Dendritic cell treated with granulocyte-macrophage colony-stimulating factor and Interleukin-4, amounts not matched to agents 40 ng/mL and 50 ng/mL, for 4 days (primary cell): ENCODE measurements at regions not wholly inside any gene's neighbourhood (a gene's known extent, or its start where the extent isn't known, plus 50 kb on each side); places are given as distances from the start of the nearest gene placed in this dataset.
"Not testable (repeated sequence)": the region's sequence is repeated elsewhere in the genome, so short reads cannot be mapped to it uniquely, and the experiment has no call there.

Experiments
- H3K27ac Mint-ChIP-seq: one replicate; pipeline ENCODE4 v1.8.0; 2022; ENCODE audit warnings: mild to moderate bottlenecking, mixed read lengths
- H3K27me3 Mint-ChIP-seq: one replicate; pipeline ENCODE4 v1.8.0; 2022; ENCODE audit warnings: mild to moderate bottlenecking, mixed read lengths
- H3K36me3 Mint-ChIP-seq: one replicate; pipeline ENCODE4 v1.8.0; 2022; ENCODE audit warnings: low read depth, mixed read lengths
- H3K4me1 Mint-ChIP-seq: one replicate; pipeline ENCODE4 v1.8.0; 2022; ENCODE audit warnings: low read depth, mixed read lengths
- H3K4me3 Mint-ChIP-seq: one replicate; pipeline ENCODE4 v1.8.0; 2022; ENCODE audit warnings: mild to moderate bottlenecking, moderate library complexity, mixed read lengths
- H3K9me3 Mint-ChIP-seq: one replicate; pipeline ENCODE4 v1.8.0; 2022; ENCODE audit warnings: mixed read lengths
- intact Hi-C: fragments of 100-400 bp; cut with micrococcal nuclease; formaldehyde crosslinking; loops from one replicate; pipeline ENCODE4 v1.15.0; 2022

DNA sequence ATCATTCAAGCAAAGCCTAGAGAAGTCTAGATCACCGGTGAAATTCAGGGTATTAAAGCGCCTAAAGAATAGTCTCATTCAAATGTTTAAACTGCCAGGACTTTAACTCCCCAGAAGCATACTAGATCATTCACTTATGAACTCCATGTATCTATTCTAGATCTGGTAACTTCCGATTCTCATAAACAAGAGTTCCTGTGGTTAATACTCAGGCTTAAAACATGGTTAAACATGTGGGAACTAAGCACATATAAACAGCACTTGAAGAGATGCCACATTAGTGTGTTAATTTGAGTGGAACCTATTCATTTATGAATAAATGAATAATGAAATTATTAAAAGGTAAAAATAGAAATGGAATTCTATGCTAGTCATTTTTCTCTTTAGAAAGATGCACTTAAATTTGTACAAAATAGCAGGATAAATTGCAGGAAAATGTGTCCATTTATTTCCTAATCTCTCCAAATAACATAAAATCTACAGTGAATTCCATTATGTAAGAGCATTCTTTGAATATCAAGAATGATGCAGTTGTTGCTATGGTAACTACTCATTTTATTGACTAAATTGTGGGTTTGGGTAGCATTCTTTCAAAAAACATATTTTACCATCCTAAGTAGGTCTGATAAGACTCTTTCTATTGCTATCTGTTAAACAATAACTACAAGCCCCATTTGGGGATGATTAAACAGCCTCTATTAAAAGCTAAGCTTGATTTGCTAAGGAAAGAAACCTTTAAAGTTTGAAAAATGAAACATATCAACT is 147.6 kb upstream of the TMEM168 start:
- Mint-ChIP-seq H3K9me3 (no peaks in the 10 kb centered on the region), H3K27ac (no peak overlapping the region), H3K36me3 (peaks cover 26% of the 10 kb centered on the region), H3K4me3 (no peak overlapping the region), H3K27me3 (no peaks in the 10 kb centered on the region), H3K4me1 (peaks cover 31% of the 10 kb centered on the region)
- intact Hi-C loops: loop anchor here (2.0 kb wide), 1 partner anchor 181 kb away; the partner anchor contains the start of gene SMIM30

DNA sequence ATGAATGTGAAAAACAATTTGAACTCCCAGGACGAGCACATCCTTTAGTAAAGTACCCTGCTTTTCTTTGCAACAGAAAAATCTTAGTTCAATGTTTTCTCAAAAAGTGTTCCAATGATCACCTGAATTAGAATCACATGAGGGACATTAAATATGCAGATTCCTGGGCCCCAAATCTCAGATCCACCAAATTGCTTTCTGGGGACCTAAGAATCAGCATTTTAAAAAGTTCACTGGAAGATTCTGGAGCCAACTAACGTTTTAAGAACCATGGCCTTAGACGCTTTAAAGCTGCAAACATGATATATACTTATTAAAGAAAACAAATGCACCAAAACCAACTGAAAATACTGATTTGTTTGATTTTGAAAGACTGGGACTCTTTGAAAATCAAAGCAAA is 143.4 kb upstream of the TMEM168 start:
- Mint-ChIP-seq H3K27ac (no peak overlapping the region), H3K4me3 (no peak overlapping the region), H3K4me1 (peaks cover 39% of the 10 kb centered on the region), H3K36me3 (peaks cover 16% of the 10 kb centered on the region), H3K27me3 (no peaks in the 10 kb centered on the region), H3K9me3 (no peaks in the 10 kb centered on the region)
- intact Hi-C loops: no loop called here

DNA sequence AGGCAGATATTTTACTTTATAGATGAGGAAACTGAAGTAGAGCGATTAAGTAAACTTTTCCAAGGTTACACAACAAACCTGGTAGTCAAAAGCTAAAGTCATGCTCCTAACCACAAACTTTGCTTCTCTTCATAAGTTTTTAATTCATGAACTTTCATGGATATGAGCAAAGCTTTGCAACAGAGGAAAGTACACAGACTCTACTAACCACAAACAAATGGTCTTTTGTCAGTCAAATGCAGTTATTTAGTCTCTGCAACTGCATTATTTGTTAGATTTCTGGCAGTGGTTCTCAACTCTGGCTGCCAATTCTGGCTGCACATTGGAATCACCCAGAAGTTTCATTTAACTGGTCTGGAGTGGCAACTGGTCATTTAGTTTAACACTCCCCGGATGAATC is 140.6 kb upstream of the TMEM168 start:
- Mint-ChIP-seq H3K36me3 (peaks cover 8% of the 10 kb centered on the region), H3K27me3 (no peaks in the 10 kb centered on the region), H3K9me3 (no peaks in the 10 kb centered on the region), H3K4me3 (no peak overlapping the region), H3K27ac (peak overlapping the region; percentile 56), H3K4me1 (peaks cover 29% of the 10 kb centered on the region)
- intact Hi-C loops: no loop called here

DNA sequence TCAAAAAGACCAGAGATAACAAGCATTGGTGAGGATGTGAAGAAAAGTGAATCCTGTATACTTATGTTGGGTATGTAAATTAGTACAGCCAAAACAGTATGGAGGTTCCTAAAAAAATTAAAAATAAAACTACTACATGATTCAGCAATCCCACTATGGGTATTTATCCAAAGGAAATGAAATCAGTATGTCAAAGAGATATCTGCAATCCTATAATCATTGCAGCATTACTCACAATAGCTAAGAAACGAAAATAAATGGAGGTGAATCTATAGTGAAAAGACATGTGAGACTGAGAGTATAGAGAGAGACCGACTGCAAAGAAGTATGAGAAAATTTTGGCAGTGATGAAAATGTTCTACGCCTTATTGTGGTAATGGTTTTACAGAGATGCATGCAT is 139.2 kb upstream of the TMEM168 start:
- H3K9me3 Mint-ChIP-seq: no peaks in the 10 kb centered on the region
- H3K4me1 Mint-ChIP-seq: peaks cover 27% of the 10 kb centered on the region
- intact Hi-C loops: no loop called here
- H3K27me3 Mint-ChIP-seq: no peaks in the 10 kb centered on the region
- no peak overlapping the region for H3K4me3 Mint-ChIP-seq
- no peak overlapping the region for H3K27ac Mint-ChIP-seq
- H3K36me3 Mint-ChIP-seq: peaks cover 11% of the 10 kb centered on the region

DNA sequence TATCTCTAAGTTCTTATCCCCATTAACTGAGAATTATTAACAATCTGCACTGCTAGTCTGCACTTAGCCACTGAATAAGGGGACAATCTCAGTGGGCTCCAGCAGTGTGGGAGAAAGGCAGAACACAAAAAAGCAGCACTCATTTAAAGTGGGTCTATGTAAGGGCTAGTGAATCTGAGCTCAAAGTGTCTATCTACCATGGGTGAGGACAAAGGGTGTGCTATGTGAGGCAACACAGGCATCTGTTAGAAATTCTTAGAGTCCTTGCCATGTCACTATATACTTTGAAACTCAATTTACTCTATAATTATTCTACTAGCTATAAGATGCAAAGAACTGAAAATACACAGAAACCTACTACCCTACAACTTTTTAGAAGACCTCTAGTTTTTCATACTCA is 135.8 kb upstream of the TMEM168 start:
- no peak overlapping the region for H3K4me3 Mint-ChIP-seq
- H3K36me3 Mint-ChIP-seq: peaks cover 18% of the 10 kb centered on the region
- H3K27ac Mint-ChIP-seq: no peak overlapping the region
- H3K4me1 Mint-ChIP-seq: peaks cover 16% of the 10 kb centered on the region
- H3K27me3 Mint-ChIP-seq: no peaks in the 10 kb centered on the region
- intact Hi-C loops: no loop called here
- H3K9me3 Mint-ChIP-seq: peaks cover 7% of the 10 kb centered on the region

DNA sequence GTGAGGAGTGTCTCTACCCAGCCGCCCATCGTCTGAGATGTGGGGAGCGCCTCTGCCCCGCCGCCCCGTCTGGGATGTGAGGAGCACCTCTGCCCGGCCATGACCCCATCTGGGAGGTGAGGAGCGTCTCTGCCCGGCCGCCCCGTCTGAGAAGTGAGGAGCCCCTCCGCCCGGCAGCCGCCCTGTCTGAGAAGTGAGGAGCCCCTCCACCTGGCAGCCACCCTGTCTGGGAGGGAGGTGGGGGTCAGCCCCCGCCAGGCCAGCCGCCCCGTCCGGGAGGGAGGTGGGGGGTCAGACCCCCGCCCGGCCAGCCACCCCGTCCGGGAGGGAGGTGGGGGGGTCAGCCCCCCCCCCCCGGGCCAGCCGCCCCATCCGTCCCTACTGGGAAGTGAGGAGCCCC is 132.4 kb upstream of the TMEM168 start:
- H3K27ac Mint-ChIP-seq, H3K4me3 Mint-ChIP-seq, H3K4me1 Mint-ChIP-seq, intact Hi-C loops, H3K27me3 Mint-ChIP-seq, H3K9me3 Mint-ChIP-seq: not testable (repeated sequence)
- H3K36me3 Mint-ChIP-seq: peaks cover 19% of the 10 kb centered on the region

DNA sequence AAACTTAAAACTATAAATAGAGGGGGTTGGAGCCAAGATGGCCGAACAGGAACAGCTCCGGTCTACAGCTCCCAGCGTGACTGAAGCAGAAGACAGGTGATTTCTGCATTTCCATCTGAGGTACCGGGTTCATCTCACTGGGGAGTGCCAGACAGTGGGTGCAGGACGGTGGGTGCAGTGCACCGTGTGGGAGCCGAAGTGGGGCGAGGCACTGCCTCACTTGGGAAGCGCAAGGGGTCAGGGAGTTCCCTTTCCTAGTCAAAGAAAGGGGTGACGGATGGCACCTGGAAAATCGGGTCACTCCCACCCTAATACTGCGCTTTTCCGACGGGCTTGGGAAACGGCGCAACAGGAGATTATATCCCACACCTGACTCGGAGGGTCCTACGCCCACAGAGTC is 126.2 kb upstream of the TMEM168 start:
- H3K27me3 Mint-ChIP-seq, H3K4me1 Mint-ChIP-seq, H3K4me3 Mint-ChIP-seq, H3K27ac Mint-ChIP-seq, H3K9me3 Mint-ChIP-seq, intact Hi-C loops: not testable (repeated sequence)
- H3K36me3 Mint-ChIP-seq: peaks cover 49% of the 10 kb centered on the region

DNA sequence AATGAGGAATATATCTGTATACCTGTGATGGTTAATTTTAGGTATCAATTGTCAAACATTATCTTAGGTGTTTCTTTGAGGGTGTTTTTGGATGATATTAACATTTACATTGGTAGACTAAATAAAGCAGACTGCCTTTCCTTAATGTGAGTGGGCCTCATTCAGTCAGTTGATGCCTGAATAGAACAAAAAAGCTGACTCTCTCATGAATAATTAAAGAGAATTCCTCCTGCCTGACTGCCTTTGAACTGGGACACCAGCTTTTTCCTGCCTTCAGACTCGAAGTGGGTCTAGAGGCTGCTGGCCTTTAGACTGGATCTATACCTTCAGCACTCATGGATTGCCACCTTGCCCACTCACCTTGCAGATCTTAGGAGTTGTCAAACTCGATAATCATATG is 117.9 kb upstream of the TMEM168 start:
- H3K9me3 Mint-ChIP-seq: peaks cover 25% of the 10 kb centered on the region
- no peaks in the 10 kb centered on the region for H3K27me3 Mint-ChIP-seq
- H3K27ac Mint-ChIP-seq: no peak overlapping the region
- peaks cover 3% of the 10 kb centered on the region for H3K4me1 Mint-ChIP-seq
- H3K36me3 Mint-ChIP-seq: peaks cover 61% of the 10 kb centered on the region
- no peak overlapping the region for H3K4me3 Mint-ChIP-seq
- intact Hi-C loops: no loop called here

DNA sequence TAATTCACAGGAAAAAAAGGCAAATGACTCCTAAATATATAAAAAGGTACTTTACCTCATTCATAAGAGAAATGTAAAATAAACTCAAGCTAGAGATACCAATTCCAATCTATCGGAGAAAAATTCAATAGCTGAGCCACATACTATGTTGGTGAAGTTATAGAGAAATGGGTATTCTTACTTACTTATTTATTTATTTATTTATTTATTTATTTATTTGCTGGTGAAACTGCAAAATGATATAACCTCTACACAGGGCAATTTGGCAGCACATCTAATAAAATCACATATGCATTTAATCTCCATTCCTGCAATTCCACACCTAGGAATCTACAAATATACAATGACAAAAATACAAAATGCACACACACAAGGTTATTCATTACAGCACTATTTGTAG is 117.5 kb upstream of the TMEM168 start:
- H3K9me3 Mint-ChIP-seq: peaks cover 25% of the 10 kb centered on the region
- intact Hi-C loops: no loop called here
- peaks cover 57% of the 10 kb centered on the region for H3K36me3 Mint-ChIP-seq

DNA sequence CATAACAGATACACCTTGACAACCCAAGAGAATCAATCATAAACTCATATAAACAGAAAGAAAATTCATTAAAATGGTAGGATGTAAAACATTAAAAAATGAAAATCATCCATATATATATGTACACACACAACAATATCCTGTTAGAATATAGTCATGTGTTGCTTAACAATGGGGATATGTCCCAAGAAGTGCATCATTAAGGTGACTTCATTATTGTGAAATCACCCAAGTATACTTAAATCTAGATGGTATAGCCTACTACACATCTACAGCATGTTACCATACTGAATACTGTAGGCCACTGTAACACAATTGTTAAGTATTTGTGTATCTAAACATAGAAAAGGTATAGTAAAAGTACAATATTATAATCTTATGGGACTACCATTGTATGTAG is 115.8 kb upstream of the TMEM168 start:
- Mint-ChIP-seq H3K9me3 (peaks cover 18% of the 10 kb centered on the region), H3K27ac (no peak overlapping the region), H3K4me3 (no peak overlapping the region), H3K4me1 (no peaks in the 10 kb centered on the region), H3K36me3 (peaks cover 47% of the 10 kb centered on the region), H3K27me3 (no peaks in the 10 kb centered on the region)
- intact Hi-C loops: no loop called here

More for the DNA sequence above, 117.5 kb upstream of the TMEM168 start:
- H3K4me1 Mint-ChIP-seq: no peaks in the 10 kb centered on the region
- H3K27ac Mint-ChIP-seq: no peak overlapping the region
- H3K27me3 Mint-ChIP-seq: no peaks in the 10 kb centered on the region
- H3K4me3 Mint-ChIP-seq: no peak overlapping the region

DNA sequence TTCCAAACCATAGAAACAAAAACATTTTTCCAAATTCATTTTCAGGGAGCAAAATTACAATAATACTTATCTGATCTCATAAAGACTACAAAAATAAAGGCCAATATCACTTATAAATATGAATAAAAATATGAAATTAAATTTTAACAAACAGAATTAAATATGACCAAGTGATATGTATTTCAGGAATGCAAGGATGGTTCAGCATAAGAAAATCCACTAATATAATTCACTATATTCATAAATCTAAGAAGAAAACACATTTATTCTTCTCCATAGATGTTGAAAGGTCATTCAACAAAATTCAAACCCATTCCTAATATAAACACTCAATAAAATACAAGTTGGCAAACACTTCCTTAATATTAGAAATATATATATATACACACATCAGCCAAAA is 115.2 kb upstream of the TMEM168 start:
- Mint-ChIP-seq H3K36me3 (peaks cover 41% of the 10 kb centered on the region), H3K4me1 (no peaks in the 10 kb centered on the region), H3K9me3 (peaks cover 17% of the 10 kb centered on the region), H3K27ac (no peak overlapping the region), H3K4me3 (no peak overlapping the region), H3K27me3 (no peaks in the 10 kb centered on the region)
- intact Hi-C loops: no loop called here

DNA sequence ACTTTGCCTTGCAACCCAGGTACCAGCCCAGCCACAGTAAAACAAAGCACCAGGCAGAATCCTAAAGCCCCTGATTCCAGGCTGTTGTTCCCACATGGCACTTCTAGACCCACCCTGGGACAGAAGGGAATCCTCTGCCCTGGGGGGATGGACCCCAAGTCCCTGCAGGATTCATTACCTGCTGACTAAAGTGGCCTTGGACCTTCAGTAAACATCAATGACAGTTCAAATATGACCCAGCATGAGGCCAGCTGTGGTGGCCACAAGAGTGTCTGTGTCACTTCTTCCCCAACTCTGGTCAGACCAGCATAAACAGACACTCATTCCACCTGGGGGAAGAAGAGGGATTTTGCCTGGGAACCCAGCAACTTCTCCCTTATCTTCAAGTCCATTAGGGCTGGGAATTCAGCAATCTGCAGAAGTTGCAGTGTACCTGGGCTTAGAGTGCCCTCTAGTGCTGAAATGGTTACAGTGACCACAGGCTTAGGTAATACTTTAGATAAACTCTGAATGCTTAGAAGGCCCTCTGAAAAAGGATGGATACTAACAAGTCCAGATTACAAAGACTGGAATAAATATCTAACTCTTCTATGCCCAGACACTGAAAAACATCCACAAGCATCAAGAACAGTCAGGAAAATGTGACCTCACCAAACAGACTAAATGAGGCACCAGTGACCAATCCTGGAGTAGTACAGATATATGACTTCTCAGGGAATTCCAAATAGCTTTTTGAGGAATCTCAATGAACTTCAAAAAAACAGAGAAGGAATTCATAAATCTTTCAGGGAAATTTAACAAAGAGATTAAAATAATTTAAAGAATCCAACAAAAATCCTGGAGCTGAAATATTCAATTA is 108.5 kb upstream of the TMEM168 start:
- H3K4me3 Mint-ChIP-seq: no peak overlapping the region
- H3K9me3 Mint-ChIP-seq: no peaks in the 10 kb centered on the region
- H3K27ac Mint-ChIP-seq: no peak overlapping the region
- no peaks in the 10 kb centered on the region for H3K27me3 Mint-ChIP-seq
- intact Hi-C loops: loop anchor here (1.0 to 5.0 kb wide), 2 partner anchors 111 to 348 kb away; no protein-coding TSS in a partner anchor
- H3K36me3 Mint-ChIP-seq: peaks cover 10% of the 10 kb centered on the region
- H3K4me1 Mint-ChIP-seq: peaks cover 6% of the 10 kb centered on the region

DNA sequence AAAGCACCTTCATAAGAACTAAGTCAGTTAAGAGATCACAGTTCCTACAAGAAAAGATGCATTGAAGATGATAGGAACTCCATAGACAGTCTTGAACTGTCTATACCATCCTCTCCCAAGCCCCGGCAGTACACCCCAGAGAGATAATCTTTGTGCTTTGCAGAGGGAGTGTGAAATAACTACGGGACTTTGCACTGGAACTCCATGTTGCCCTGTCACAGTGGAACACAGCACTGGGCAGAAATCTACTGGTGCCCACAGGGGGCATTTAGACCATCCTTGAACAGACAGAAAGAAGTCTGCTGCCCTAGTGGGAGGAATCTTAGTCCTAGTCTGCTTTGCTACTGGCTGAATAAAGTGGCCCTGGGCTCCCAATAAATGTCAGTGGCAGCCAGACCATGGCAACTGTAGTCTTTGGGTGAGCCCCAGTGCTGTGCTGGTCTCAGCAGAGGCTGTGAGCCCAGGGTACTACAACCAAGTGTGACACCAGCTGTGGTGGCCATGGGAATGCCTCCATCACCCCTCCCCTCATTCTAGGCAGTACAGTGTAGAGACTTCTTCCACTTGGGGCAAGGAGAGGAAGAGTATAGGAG is 107.7 kb upstream of the TMEM168 start:
- Mint-ChIP-seq H3K36me3 (peaks cover 16% of the 10 kb centered on the region), H3K4me3 (no peak overlapping the region), H3K27me3 (no peaks in the 10 kb centered on the region), H3K9me3 (no peaks in the 10 kb centered on the region), H3K4me1 (peaks cover 6% of the 10 kb centered on the region), H3K27ac (no peak overlapping the region)
- intact Hi-C loops: loop anchor here (1.0 to 5.0 kb wide), 2 partner anchors 111 to 348 kb away; no protein-coding TSS in a partner anchor

DNA sequence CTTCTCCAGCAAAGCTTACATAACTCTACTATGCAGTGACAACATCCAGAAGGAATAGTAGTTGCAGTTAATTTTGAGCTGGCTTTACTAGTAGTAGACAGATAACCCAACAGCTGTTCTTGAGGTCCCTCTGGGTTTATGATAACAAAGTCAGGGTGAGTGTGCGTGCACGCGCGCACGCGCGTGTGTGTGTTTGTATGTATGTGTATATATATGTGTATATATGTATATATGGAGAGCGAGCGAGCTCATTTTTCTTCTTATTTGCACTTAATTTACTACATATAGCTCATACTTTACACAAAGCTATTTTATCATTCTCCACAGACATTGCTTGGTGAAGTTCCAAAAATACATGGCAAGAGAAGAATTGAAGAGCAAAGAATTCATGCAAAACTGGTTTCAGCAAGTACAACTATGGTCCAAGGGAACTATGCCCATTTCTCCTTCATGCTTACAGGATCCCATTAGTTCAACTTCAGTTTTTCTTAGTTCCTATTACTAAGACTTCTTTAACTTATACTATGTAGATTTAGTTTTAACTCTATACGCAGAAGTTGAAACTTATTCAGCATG is 105.9 kb upstream of the TMEM168 start:
- Mint-ChIP-seq H3K4me3 (no peak overlapping the region), H3K36me3 (peaks cover 22% of the 10 kb centered on the region), H3K9me3 (no peaks in the 10 kb centered on the region), H3K27me3 (no peaks in the 10 kb centered on the region), H3K4me1 (peaks cover 6% of the 10 kb centered on the region), H3K27ac (no peak overlapping the region)
- intact Hi-C loops: loop anchor here (5.0 kb wide), 1 partner anchor 109 kb away; no protein-coding TSS in a partner anchor
